Neural cell (in vitro differentiated cells): ENCODE measurements at regions not wholly inside any gene's neighbourhood (a gene's known extent, or its start where the extent isn't known, plus 50 kb on each side); places are given as distances from the start of the nearest gene placed in this dataset.

Source experiments
- CTCF ChIP-seq: fragments of 450-650 bp; IDR thresholded peaks from 2 replicates; pipeline ENCODE4 v1.5.1; 2014; ENCODE audit warnings: antibody characterized with exemption, mild to moderate bottlenecking, moderate library complexity; ENCODE audit not compliant: poor library complexity, severe bottlenecking
- EP300 ChIP-seq: fragments of 450-650 bp; conservative IDR thresholded peaks from 2 replicates; pipeline ENCODE4 v1.6.1; 2014; ENCODE audit warnings: antibody characterized with exemption, mild to moderate bottlenecking, moderate library complexity; ENCODE audit not compliant: poor library complexity, severe bottlenecking
- EZH2 ChIP-seq: fragments of 200-600, 300-800 bp; shearing (Covaris generic), sonication (generic); IDR thresholded peaks from 2 replicates; pipeline ENCODE4 v1.6.1; 2014; ENCODE audit warnings: antibody characterized with exemption, low read length, borderline replicate concordance, mild to moderate bottlenecking; ENCODE audit not compliant: insufficient read depth, poor library complexity, severe bottlenecking
- MXI1 ChIP-seq: fragments of 450-650 bp; conservative IDR thresholded peaks from 2 replicates; pipeline ENCODE4 v1.6.1; 2014; ENCODE audit warnings: antibody characterized with exemption, mild to moderate bottlenecking; ENCODE audit not compliant: poor library complexity, severe bottlenecking
- POLR2AphosphoS5 ChIP-seq: IDR thresholded peaks from 2 replicates; pipeline ENCODE4 v1.6.1; 2012
- RAD21 ChIP-seq: fragments of 450-650 bp; conservative IDR thresholded peaks from 2 replicates; pipeline ENCODE4 v1.6.1; 2014; ENCODE audit warnings: antibody characterized with exemption, mild to moderate bottlenecking, moderate library complexity
- REST ChIP-seq: IDR thresholded peaks from 2 replicates; pipeline ENCODE4 v1.6.1; 2012; ENCODE audit warnings: borderline replicate concordance
- TAF1 ChIP-seq: IDR thresholded peaks from 2 replicates; pipeline ENCODE4 v1.6.1; 2012; ENCODE audit warnings: low read depth

- TF ChIP-seq POLR2AphosphoS5 (no peak), CTCF (no peak), EZH2 (no peak), TAF1 (no peak), REST (no peak), MXI1 (no peak), EP300 (no peak), RAD21 (no peak)
Measured at GRCh38 chr1:22315315-22316078, 136.2 kb upstream of the ZBTB40 start.
